Caco-2 (cell line): ENCODE measurements at regions not wholly inside any gene's neighbourhood (a gene's known extent, or its start where the extent isn't known, plus 50 kb on each side); places are given as distances from the start of the nearest gene placed in this dataset.

ENCODE experiments used
- BruUV-seq: library from RNA; stranded (reverse); fragments of 400-500 nt; replicated peaks from 2 replicates; lab custom pipeline; 2021; lab: Mats Ljungman, UMichigan
- CTCF ChIA-PET: fragments of 300-600 bp; sonication (Branson Sonifier 250); formaldehyde crosslinking; loops from one replicate; lab custom pipeline; 2022; ENCODE audit warnings: antibody characterized with exemption; lab: Charles Lee
- POLR2A ChIA-PET: fragments of 300-600 bp; sonication (Branson Sonifier 250); formaldehyde crosslinking; loops from one replicate; lab custom pipeline; 2022; ENCODE audit warnings: antibody characterized with exemption; lab: Charles Lee
- DNase-seq, 2 experiments: peaks; one replicate each; pipeline versions ENCODE4 v3.0.0 to v3.0.0-alpha.2; 2020 to 2022
- H3K27me3 ChIP-seq: replicated peaks from 2 replicates; pipeline ENCODE4 v1.6.0; 2011; ENCODE audit warnings: low read length; ENCODE audit not compliant: control insufficient read depth, insufficient read depth
- H3K36me3 ChIP-seq: 2 replicates; pipeline ENCODE4 v1.5.1; 2011; ENCODE audit warnings: low read length; ENCODE audit not compliant: control insufficient read depth, insufficient read depth
- H3K4me1 ChIP-seq: fragments of 250-450 bp; sonication (Bioruptor Pico); 2 replicates; pipeline ENCODE4 v1.5.1; 2020; ENCODE audit warnings: mild to moderate bottlenecking
- H3K4me3 ChIP-seq: 2 replicates; pipeline ENCODE4 v1.5.1; 2011; ENCODE audit warnings: low read depth, mild to moderate bottlenecking, control low read depth, low read length
- H3K9me3 ChIP-seq: fragments of 250-450 bp; sonication (Bioruptor Pico); 2 replicates; pipeline ENCODE4 v1.5.1; 2020; ENCODE audit warnings: mild to moderate bottlenecking, moderate library complexity
- H3K27ac Mint-ChIP-seq: one replicate; pipeline ENCODE4 v1.8.0; 2022; ENCODE audit warnings: mixed read lengths; ENCODE audit not compliant: unreplicated experiment
- H3K27me3 Mint-ChIP-seq: one replicate; pipeline ENCODE4 v1.8.0; 2022; ENCODE audit warnings: mixed read lengths; ENCODE audit not compliant: insufficient read depth, unreplicated experiment
- H3K36me3 Mint-ChIP-seq: one replicate; pipeline ENCODE4 v1.8.0; 2022; ENCODE audit warnings: mild to moderate bottlenecking, mixed read lengths; ENCODE audit not compliant: insufficient read depth, unreplicated experiment
- H3K4me1 Mint-ChIP-seq: one replicate; pipeline ENCODE4 v1.8.0; 2022; ENCODE audit warnings: low read depth, mixed read lengths; ENCODE audit not compliant: unreplicated experiment
- H3K4me3 Mint-ChIP-seq: one replicate; pipeline ENCODE4 v1.8.0; 2022; ENCODE audit warnings: mild to moderate bottlenecking, moderate library complexity, mixed read lengths; ENCODE audit not compliant: unreplicated experiment
- H3K9me3 Mint-ChIP-seq: one replicate; pipeline ENCODE4 v1.8.0; 2022; ENCODE audit warnings: mixed read lengths; ENCODE audit not compliant: unreplicated experiment
- intact Hi-C: fragments of 100-400 bp; cut with micrococcal nuclease; formaldehyde crosslinking; loops from one replicate; pipeline ENCODE4 v1.10.0; 2022; ENCODE audit not compliant: unreplicated experiment
- TF ChIP-seq, protein P1 (sequence below), 2 experiments: fragments of 200-600 bp in 1 of 2; IDR thresholded peaks; 1 replicate in 1 of 2; 2 replicates in 1 of 2; pipeline versions ENCODE4 v1.5.1 to v1.8.0; 2011 to 2022; ENCODE audit warnings: antibody characterized with exemption in 1 of 2, control low read depth in 1 of 2, inconsistent platforms in 1 of 2, low read depth in 1 of 2, low read length in 1 of 2, mild to moderate bottlenecking in 1 of 2, moderate library complexity in 1 of 2; ENCODE audit not compliant: insufficient read depth in 1 of 2, severe bottlenecking in 1 of 2, unreplicated experiment in 1 of 2

DNA sequence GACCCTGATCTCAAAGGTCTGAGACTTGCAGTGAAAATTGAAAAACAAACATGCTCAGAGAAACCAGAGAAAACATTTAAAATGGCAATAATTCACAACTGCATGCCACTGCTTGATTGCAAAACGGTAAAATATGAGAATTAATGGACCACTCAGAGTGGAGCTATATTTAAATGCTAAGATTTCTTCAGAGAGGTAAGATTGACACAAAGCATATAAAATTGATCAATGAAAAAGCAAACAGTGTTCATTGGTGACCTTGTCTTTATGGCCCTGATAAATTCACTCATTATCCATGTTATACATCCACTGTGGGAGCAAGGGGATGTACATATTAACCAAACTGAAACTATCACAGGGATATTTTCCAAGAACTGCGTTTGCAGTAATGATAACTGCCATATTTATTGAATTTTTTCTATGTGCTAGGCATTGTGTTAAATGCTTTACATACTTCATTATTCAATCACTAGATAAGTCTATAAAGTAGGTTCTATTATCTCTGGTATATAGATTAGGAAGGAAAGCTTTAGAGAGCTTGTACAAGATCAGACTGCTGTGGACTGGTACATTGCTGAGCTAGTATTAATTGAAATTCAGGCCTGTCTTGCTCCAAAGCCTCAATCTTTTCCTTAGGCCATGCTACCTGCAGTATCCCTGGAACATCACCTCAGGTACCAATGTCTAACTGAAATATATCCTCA is 113.9 kb upstream of the LMO3 start:
- Mint-ChIP-seq H3K4me3 (no peak overlapping the region), H3K27ac (no peak overlapping the region), H3K36me3 (no peaks in the 10 kb centered on the region), H3K4me1 (no peaks in the 10 kb centered on the region), H3K27me3 (no peaks in the 10 kb centered on the region), H3K9me3 (no peaks in the 10 kb centered on the region)
- Histone ChIP-seq H3K4me3 (no peak overlapping the region), H3K4me1 (no peaks in the 10 kb centered on the region), H3K9me3 (no peaks in the 10 kb centered on the region), H3K36me3 (no peaks in the 10 kb centered on the region), H3K27me3 (no peaks in the 10 kb centered on the region)
- intact Hi-C loops: no loop called here
- ChIA-PET POLR2A (no interaction called here), CTCF (no interaction called here)
- TF ChIP-seq, protein P1, sequence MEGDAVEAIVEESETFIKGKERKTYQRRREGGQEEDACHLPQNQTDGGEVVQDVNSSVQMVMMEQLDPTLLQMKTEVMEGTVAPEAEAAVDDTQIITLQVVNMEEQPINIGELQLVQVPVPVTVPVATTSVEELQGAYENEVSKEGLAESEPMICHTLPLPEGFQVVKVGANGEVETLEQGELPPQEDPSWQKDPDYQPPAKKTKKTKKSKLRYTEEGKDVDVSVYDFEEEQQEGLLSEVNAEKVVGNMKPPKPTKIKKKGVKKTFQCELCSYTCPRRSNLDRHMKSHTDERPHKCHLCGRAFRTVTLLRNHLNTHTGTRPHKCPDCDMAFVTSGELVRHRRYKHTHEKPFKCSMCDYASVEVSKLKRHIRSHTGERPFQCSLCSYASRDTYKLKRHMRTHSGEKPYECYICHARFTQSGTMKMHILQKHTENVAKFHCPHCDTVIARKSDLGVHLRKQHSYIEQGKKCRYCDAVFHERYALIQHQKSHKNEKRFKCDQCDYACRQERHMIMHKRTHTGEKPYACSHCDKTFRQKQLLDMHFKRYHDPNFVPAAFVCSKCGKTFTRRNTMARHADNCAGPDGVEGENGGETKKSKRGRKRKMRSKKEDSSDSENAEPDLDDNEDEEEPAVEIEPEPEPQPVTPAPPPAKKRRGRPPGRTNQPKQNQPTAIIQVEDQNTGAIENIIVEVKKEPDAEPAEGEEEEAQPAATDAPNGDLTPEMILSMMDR (IDR thresholded peaks at IDR 0.05; ENCODE audit: insufficient read depth in 1 of 2, low read depth in 1 of 2, low read length in 1 of 2, severe bottlenecking in 1 of 2, unreplicated experiment in 1 of 2): no peak
- BruUV-seq: no TSS peak
- no peak for DNase-seq

DNA sequence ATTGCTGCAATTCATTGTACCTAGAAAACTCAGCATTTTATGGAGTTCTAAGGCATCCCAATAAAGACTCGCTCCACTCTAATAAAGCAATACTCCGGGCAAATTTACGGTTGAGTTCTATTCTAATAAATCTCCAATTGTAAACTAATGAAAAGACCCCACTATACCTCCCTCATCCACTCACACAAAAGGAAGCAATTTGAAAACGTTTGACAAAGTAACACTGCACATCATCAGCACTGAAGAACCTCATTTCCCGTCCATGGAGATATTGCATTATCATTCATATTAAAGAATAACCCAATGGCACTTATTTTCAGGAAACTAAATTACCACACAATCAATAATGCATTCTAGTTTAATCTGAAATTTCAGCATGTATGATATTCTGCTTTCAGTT is 111.0 kb upstream of the LMO3 start:
- TF ChIP-seq, protein P1 (IDR thresholded peaks at IDR 0.05; ENCODE audit: insufficient read depth in 1 of 2, low read depth in 1 of 2, low read length in 1 of 2, severe bottlenecking in 1 of 2, unreplicated experiment in 1 of 2): no peak

DNA sequence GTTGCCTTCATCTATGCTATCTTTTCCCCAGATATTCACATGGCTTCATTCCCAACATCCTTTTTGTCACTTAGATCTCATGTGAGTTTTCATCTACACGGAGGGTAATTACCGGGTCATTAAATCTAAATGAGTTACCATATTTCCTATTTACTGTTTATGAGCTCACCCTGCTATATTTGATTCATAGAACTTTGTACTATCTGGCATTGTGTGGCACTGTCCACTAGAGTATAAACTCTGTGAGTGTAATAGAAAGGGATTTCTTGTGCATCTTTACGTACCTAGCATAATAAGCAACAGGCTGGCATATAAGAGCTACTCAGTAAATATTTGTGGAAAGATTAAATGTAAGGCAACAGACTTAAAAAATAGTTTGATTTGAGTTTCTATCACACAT is 86.1 kb upstream of the LMO3 start:
- intact Hi-C loops: no loop called here

More for the DNA sequence above, 111.0 kb upstream of the LMO3 start:
- Histone ChIP-seq H3K4me3 (no peak overlapping the region), H3K9me3 (no peaks in the 10 kb centered on the region), H3K36me3 (no peaks in the 10 kb centered on the region), H3K27me3 (no peaks in the 10 kb centered on the region), H3K4me1 (no peaks in the 10 kb centered on the region)
- Mint-ChIP-seq H3K36me3 (no peaks in the 10 kb centered on the region), H3K4me3 (no peak overlapping the region), H3K4me1 (no peaks in the 10 kb centered on the region), H3K27me3 (peaks cover 3% of the 10 kb centered on the region), H3K9me3 (no peaks in the 10 kb centered on the region), H3K27ac (no peak overlapping the region)
- intact Hi-C loops: no loop called here
- no TSS peak for BruUV-seq
- POLR2A ChIA-PET: no interaction called here
- no peak for DNase-seq
- CTCF ChIA-PET: no interaction called here

More for the DNA sequence above, 86.1 kb upstream of the LMO3 start:
- no peak for DNase-seq
- no peaks in the 10 kb centered on the region for H3K4me1 Mint-ChIP-seq
- ChIA-PET POLR2A (no interaction called here), CTCF (no interaction called here)
- BruUV-seq: no TSS peak
- no peaks in the 10 kb centered on the region for H3K4me1 ChIP-seq
- H3K4me3 Mint-ChIP-seq: no peak overlapping the region
- no peaks in the 10 kb centered on the region for H3K27me3 ChIP-seq
- H3K27ac Mint-ChIP-seq: no peak overlapping the region
- no peaks in the 10 kb centered on the region for H3K9me3 Mint-ChIP-seq
- TF ChIP-seq, protein P1 (IDR thresholded peaks at IDR 0.05; ENCODE audit: insufficient read depth in 1 of 2, low read depth in 1 of 2, low read length in 1 of 2, severe bottlenecking in 1 of 2, unreplicated experiment in 1 of 2): no peak
- H3K4me3 ChIP-seq: no peak overlapping the region
- H3K36me3 Mint-ChIP-seq: no peaks in the 10 kb centered on the region
- H3K9me3 ChIP-seq: no peaks in the 10 kb centered on the region
- H3K36me3 ChIP-seq: no peaks in the 10 kb centered on the region
- H3K27me3 Mint-ChIP-seq: peaks cover 4% of the 10 kb centered on the region
